Ascending aorta (tissue), 2 donors: ENCODE measurements at regions not wholly inside any gene's neighbourhood (a gene's known extent, or its start where the extent isn't known, plus 50 kb on each side); places are given as distances from the start of the nearest gene placed in this dataset.
A peak's percentile ranks its signal among the peaks of the same experiment; 100 is the strongest.

Experiments
- DNase-seq, 2 donors: peaks; one replicate each; pipeline ENCODE4 v3.0.0-alpha.2; 2019; ENCODE audit warnings: low spot score in 2 of 2
- H3K27ac ChIP-seq, 2 donors: fragments of 200-600 bp; sonication (generic); one replicate each; pipeline ENCODE4 v1.5.1; 2016 to 2017; ENCODE audit warnings: mild to moderate bottlenecking in 1 of 2
- H3K27me3 ChIP-seq: fragments of 200-600 bp; sonication (generic); one replicate; pipeline ENCODE4 v1.5.1; 2017
- H3K36me3 ChIP-seq, 2 donors: fragments of 200-600 bp; sonication (generic); one replicate each; pipeline ENCODE4 v1.5.1; 2016
- H3K4me1 ChIP-seq, 2 donors: fragments of 200-600 bp; sonication (generic); one replicate each; pipeline ENCODE4 v1.5.1; 2016 to 2017; ENCODE audit warnings: mild to moderate bottlenecking in 1 of 2
- H3K4me3 ChIP-seq, 2 donors: fragments of 200-600 bp; sonication (generic); one replicate each; pipeline ENCODE4 v1.5.1; 2016 to 2017; ENCODE audit warnings: mild to moderate bottlenecking in 1 of 2
- H3K9me3 ChIP-seq, 2 donors: fragments of 200-600 bp; sonication (generic); one replicate each; pipeline ENCODE4 v1.5.1; 2016
- CTCF ChIP-seq, 3 experiments: fragments of 200-600 bp in 2 of 3; fragments of 450-650 bp in 1 of 3; sonication (generic) in 2 of 3; IDR thresholded peaks; one replicate each; pipeline ENCODE4 v1.5.1; 2016 to 2019; ENCODE audit warnings: antibody characterized with exemption in 3 of 3, mild to moderate bottlenecking in 1 of 3, moderate library complexity in 1 of 3
- intact Hi-C: fragments of 100-400 bp; cut with DNase I; formaldehyde crosslinking; loops from one replicate; pipeline ENCODE4 v1.15.1; 2023

GRCh38 chr5:14944996-14945395 lies 73.4 kb upstream of the ANKH start:
- Histone ChIP-seq H3K27me3 (no peaks in the 10 kb centered on the region), H3K36me3 (no peaks in the 10 kb centered on the region), H3K4me3 (no peak overlapping the region), H3K27ac (no peak overlapping the region), H3K9me3 (no peaks in the 10 kb centered on the region), H3K4me1 (no peaks in the 10 kb centered on the region)
- intact Hi-C loops = loop anchor here (5.0 kb wide), 2 partner anchors 63 to 67 kb away; no protein-coding TSS in a partner anchor
- no peak for TF ChIP-seq CTCF (IDR thresholded peaks at IDR 0.05)
- no peak for DNase-seq

- H3K4me1 ChIP-seq = no peaks in the 10 kb centered on the region
- intact Hi-C loops = loop anchor here (5.0 kb wide), 1 partner anchor 62 kb away; no protein-coding TSS in a partner anchor
- no peaks in the 10 kb centered on the region for H3K27me3 ChIP-seq
- H3K4me3 ChIP-seq = no peak overlapping the region
- no peak overlapping the region for H3K27ac ChIP-seq
- DNase-seq = no peak
- no peaks in the 10 kb centered on the region for H3K9me3 ChIP-seq
- no peaks in the 10 kb centered on the region for H3K36me3 ChIP-seq
- TF ChIP-seq CTCF (IDR thresholded peaks at IDR 0.05) = no peak
Observed at GRCh38 chr5:14944350-14944739, 72.8 kb upstream of the ANKH start.

GRCh38 chr5:14942212-14942611 lies 70.6 kb upstream of the ANKH start:
- intact Hi-C loops = loop anchor here (5.0 kb wide), 1 partner anchor 60 kb away; no protein-coding TSS in a partner anchor
- no peak for TF ChIP-seq CTCF (IDR thresholded peaks at IDR 0.05)
- H3K27me3 ChIP-seq = no peaks in the 10 kb centered on the region
- no peak for DNase-seq
- no peaks in the 10 kb centered on the region for H3K4me1 ChIP-seq
- no peak overlapping the region for H3K4me3 ChIP-seq
- H3K27ac ChIP-seq = no peak overlapping the region
- H3K9me3 ChIP-seq = no peaks in the 10 kb centered on the region
- H3K36me3 ChIP-seq = no peaks in the 10 kb centered on the region

- no peak for DNase-seq
- H3K27me3 ChIP-seq = no peaks in the 10 kb centered on the region
- intact Hi-C loops = no loop called here
- H3K4me3 ChIP-seq = no peak overlapping the region
- H3K4me1 ChIP-seq = no peaks in the 10 kb centered on the region
- no peaks in the 10 kb centered on the region for H3K9me3 ChIP-seq
- no peaks in the 10 kb centered on the region for H3K36me3 ChIP-seq
- peak overlapping the region in 1 of 2 donors; percentile 22 for H3K27ac ChIP-seq
- no peak for TF ChIP-seq CTCF (IDR thresholded peaks at IDR 0.05)
Observed at GRCh38 chr5:14937254-14937653, 65.7 kb upstream of the ANKH start.

GRCh38 chr5:14936588-14936987 lies 65.0 kb upstream of the ANKH start:
- Histone ChIP-seq H3K9me3 (no peaks in the 10 kb centered on the region), H3K27ac (peak overlapping the region in 1 of 2 donors; percentile 22), H3K36me3 (no peaks in the 10 kb centered on the region), H3K27me3 (no peaks in the 10 kb centered on the region), H3K4me3 (no peak overlapping the region), H3K4me1 (no peaks in the 10 kb centered on the region)
- no peak for TF ChIP-seq CTCF (IDR thresholded peaks at IDR 0.05)
- no peak for DNase-seq
- intact Hi-C loops = no loop called here

GRCh38 chr5:14935341-14935740 lies 63.8 kb upstream of the ANKH start:
- TF ChIP-seq CTCF (IDR thresholded peaks at IDR 0.05) = no peak
- H3K27ac ChIP-seq = no peak overlapping the region

More at GRCh38 chr5:14935341-14935740, 63.8 kb upstream of the ANKH start:
- no peaks in the 10 kb centered on the region for H3K9me3 ChIP-seq
- H3K4me3 ChIP-seq = no peak overlapping the region
- H3K4me1 ChIP-seq = no peaks in the 10 kb centered on the region
- H3K36me3 ChIP-seq = no peaks in the 10 kb centered on the region
- no peak for DNase-seq
- no peaks in the 10 kb centered on the region for H3K27me3 ChIP-seq
- intact Hi-C loops = no loop called here
